Breast epithelium (tissue), 4 donors: ENCODE measurements at regions not wholly inside any gene's neighbourhood (a gene's known extent, or its start where the extent isn't known, plus 50 kb on each side); places are given as distances from the start of the nearest gene placed in this dataset.

Source experiments
- DNase-seq, 2 donors: peaks; one replicate each; pipeline ENCODE4 v3.0.0-alpha.2; 2019; ENCODE audit warnings: low spot score in 2 of 2
- H3K27ac ChIP-seq, 2 donors: fragments of 200-600 bp; sonication (generic) in 1 of 2; one replicate each; pipeline ENCODE4 v1.5.1; 2016 to 2019; ENCODE audit warnings: mild to moderate bottlenecking in 1 of 2
- H3K27me3 ChIP-seq, 2 donors: fragments of 200-600 bp; sonication (generic) in 1 of 2; one replicate each; pipeline versions ENCODE4 v1.5.1 to v1.6.0; 2017 to 2019; ENCODE audit warnings: control low read depth in 1 of 2, mild to moderate bottlenecking in 1 of 2
- H3K36me3 ChIP-seq: fragments of 200-600 bp; one replicate; pipeline ENCODE4 v1.5.1; 2019
- H3K4me1 ChIP-seq, 2 donors: fragments of 200-600 bp; sonication (generic); one replicate each; pipeline ENCODE4 v1.5.1; 2016 to 2019; ENCODE audit warnings: control low read depth in 1 of 2
- H3K4me3 ChIP-seq, 3 donors: fragments of 200-600 bp; sonication (generic); 1 replicate in 2 of 3; 2 replicates in 1 of 3; pipeline ENCODE4 v1.5.1; 2016 to 2019; ENCODE audit warnings: mild to moderate bottlenecking in 3 of 3, moderate library complexity in 2 of 3
- H3K9me3 ChIP-seq, 2 donors: fragments of 200-600 bp; sonication (generic) in 1 of 2; one replicate each; pipeline ENCODE4 v1.5.1; 2016 to 2019; ENCODE audit warnings: control low read depth in 1 of 2
- CTCF ChIP-seq, 3 donors: fragments of 450-650 bp; IDR thresholded peaks; one replicate each; pipeline ENCODE4 v1.5.1; 2016 to 2017; ENCODE audit warnings: antibody characterized with exemption in 3 of 3, mild to moderate bottlenecking in 3 of 3, moderate library complexity in 3 of 3
- POLR2A ChIP-seq: fragments of 450-650 bp; IDR thresholded peaks from one replicate; pipeline ENCODE4 v1.6.1; 2016; ENCODE audit warnings: antibody characterized with exemption, mild to moderate bottlenecking, moderate library complexity
- POLR2AphosphoS5 ChIP-seq, 3 donors: sonication (generic); formaldehyde crosslinking; IDR thresholded peaks; one replicate each; pipeline ENCODE4 v1.6.1; 2017; ENCODE audit warnings: antibody characterized with exemption in 3 of 3
- intact Hi-C: fragments of 100-400 bp; cut with DNase I; formaldehyde crosslinking; loops from one replicate; pipeline ENCODE4 v1.15.1; 2023; ENCODE audit warnings: low total_unique reads

DNA sequence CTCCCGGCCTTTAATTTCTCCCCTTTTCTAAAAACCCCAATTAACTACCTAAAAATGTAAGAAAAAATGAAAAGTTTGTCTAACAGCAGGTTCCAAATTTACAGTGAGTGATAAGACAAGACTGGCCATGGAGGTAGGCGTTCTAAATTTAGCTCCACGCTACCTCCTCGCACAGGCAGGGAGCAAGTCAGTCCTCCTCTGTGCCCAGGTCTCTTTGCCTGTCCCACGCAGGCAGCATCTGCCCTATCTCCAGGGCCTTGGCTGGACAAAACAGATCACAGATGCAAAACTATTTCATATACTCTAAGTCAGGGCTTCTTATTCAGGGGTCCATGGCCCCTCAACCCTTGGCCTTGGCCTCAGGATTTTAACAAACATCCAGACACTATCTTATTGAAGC is 98.0 kb upstream of the JARID2 start:
- H3K9me3 ChIP-seq = no peaks in the 10 kb centered on the region
- intact Hi-C loops = no loop called here
- DNase-seq = no peak
- H3K36me3 ChIP-seq = no peaks in the 10 kb centered on the region
- no peak overlapping the region for H3K27ac ChIP-seq
- no peak for TF ChIP-seq POLR2AphosphoS5 (IDR thresholded peaks at IDR 0.05)
- TF ChIP-seq CTCF (IDR thresholded peaks at IDR 0.05) = no peak
- no peak for TF ChIP-seq POLR2A
- H3K27me3 ChIP-seq = no peaks in the 10 kb centered on the region
- no peaks in the 10 kb centered on the region for H3K4me1 ChIP-seq
- no peak overlapping the region for H3K4me3 ChIP-seq

DNA sequence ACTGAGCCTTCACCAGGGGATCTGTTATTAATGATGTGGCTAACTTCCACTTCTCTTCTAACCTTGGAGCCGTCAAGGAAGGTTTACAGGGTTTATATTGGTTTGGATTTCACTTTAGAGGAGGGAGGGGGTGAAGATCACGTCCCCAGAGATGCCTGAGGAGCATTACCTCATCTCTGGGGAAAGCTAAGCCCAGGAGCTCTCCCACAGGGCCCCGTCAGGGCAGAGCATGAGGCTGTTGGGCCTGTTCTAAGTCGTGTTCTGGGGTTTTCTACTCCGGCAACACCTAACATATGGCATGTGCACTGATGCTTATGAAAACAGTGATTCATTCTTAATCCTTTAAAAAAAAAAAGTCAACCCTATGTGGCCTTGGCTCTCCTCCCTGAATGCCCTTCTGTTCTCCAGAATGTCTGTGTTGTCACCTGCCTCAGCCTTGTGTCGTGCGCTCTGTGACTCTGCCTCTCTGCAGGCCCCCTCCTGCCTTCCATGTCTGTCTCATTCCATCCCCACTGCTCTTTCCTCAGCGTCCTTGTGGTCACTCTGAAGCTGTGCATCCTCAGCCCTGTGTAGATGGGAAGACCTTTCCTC is 97.4 kb upstream of the JARID2 start:
- H3K27me3 ChIP-seq = no peaks in the 10 kb centered on the region
- H3K4me3 ChIP-seq = no peak overlapping the region
- TF ChIP-seq POLR2A = no peak
- H3K27ac ChIP-seq = no peak overlapping the region
- H3K4me1 ChIP-seq = no peaks in the 10 kb centered on the region
- intact Hi-C loops = no loop called here
- H3K9me3 ChIP-seq = no peaks in the 10 kb centered on the region
- H3K36me3 ChIP-seq = no peaks in the 10 kb centered on the region
- no peak for DNase-seq

GRCh38 chr6:15150207-15150606 is 95.7 kb upstream of the JARID2 start:
- no peaks in the 10 kb centered on the region for H3K36me3 ChIP-seq
- no peak overlapping the region for H3K27ac ChIP-seq
- no peak for DNase-seq
- H3K9me3 ChIP-seq = no peaks in the 10 kb centered on the region
- TF ChIP-seq POLR2AphosphoS5 (IDR thresholded peaks at IDR 0.05) = no peak
- TF ChIP-seq POLR2A = no peak
- no peak for TF ChIP-seq CTCF (IDR thresholded peaks at IDR 0.05)
- no peaks in the 10 kb centered on the region for H3K27me3 ChIP-seq
- H3K4me1 ChIP-seq = no peaks in the 10 kb centered on the region
- no peak overlapping the region for H3K4me3 ChIP-seq
- intact Hi-C loops = no loop called here

DNA sequence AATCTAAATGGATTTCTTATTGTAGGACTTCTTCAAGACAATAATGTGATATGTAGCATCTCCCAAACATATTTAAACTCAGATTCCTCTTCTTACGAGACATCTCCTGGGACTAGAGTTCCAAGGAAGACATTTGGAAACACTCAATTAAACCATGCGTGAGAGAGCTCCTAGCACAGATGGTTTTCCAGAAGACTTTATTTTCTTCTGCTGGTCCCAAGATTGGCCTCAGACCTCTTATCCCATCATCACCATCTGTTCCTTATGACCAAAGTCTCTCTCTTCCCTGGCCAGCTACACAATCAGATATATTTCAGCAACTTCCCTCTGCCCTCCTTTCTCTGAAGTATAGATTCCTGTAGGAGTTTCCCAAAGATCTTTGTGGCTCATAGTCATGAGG is 93.2 kb upstream of the JARID2 start:
- H3K27me3 ChIP-seq = no peaks in the 10 kb centered on the region
- no peaks in the 10 kb centered on the region for H3K9me3 ChIP-seq
- intact Hi-C loops = no loop called here
- no peak overlapping the region for H3K27ac ChIP-seq
- DNase-seq = no peak
- TF ChIP-seq POLR2A (no peak), POLR2AphosphoS5 (IDR thresholded peaks at IDR 0.05) (no peak), CTCF (IDR thresholded peaks at IDR 0.05) (no peak)
- no peaks in the 10 kb centered on the region for H3K36me3 ChIP-seq
- no peak overlapping the region for H3K4me3 ChIP-seq
- no peaks in the 10 kb centered on the region for H3K4me1 ChIP-seq

DNA sequence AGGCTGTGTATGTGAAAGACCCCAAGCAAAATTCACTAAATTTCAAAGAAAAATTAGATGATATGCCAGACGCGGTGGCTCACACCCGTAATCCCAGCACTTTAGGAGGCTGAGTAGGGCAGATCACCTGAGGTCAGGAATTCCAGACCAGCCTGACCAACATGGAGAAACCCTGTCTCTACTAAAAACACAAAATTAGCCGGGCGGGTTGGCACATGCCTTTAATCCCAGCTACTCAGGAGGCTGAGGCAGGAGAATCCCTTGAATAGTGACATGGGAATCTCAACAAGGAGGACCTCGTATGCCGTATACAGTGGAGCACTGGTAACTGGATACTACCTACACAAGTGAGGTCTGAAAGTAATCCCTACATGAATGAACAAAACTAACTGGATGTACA is 92.7 kb upstream of the JARID2 start:
- TF ChIP-seq POLR2AphosphoS5 (IDR thresholded peaks at IDR 0.05) (no peak), POLR2A (no peak), CTCF (IDR thresholded peaks at IDR 0.05) (no peak)
- no peak for DNase-seq
- Histone ChIP-seq H3K4me1 (no peaks in the 10 kb centered on the region), H3K4me3 (no peak overlapping the region), H3K27ac (no peak overlapping the region), H3K36me3 (no peaks in the 10 kb centered on the region), H3K27me3 (no peaks in the 10 kb centered on the region), H3K9me3 (no peaks in the 10 kb centered on the region)
- intact Hi-C loops = no loop called here

- Histone ChIP-seq H3K4me1 (no peaks in the 10 kb centered on the region), H3K36me3 (no peaks in the 10 kb centered on the region), H3K27ac (no peak overlapping the region), H3K27me3 (no peaks in the 10 kb centered on the region), H3K4me3 (no peak overlapping the region), H3K9me3 (no peaks in the 10 kb centered on the region)
- no peak for DNase-seq
- intact Hi-C loops = no loop called here
- no peak for TF ChIP-seq CTCF (IDR thresholded peaks at IDR 0.05)
- no peak for TF ChIP-seq POLR2A
- TF ChIP-seq POLR2AphosphoS5 (IDR thresholded peaks at IDR 0.05) = no peak
Measured at GRCh38 chr6:15157479-15157878, 88.4 kb upstream of the JARID2 start.
